GM23338 (cell line): ENCODE measurements at regions not wholly inside any gene's neighbourhood (a gene's known extent, or its start where the extent isn't known, plus 50 kb on each side); places are given as distances from the start of the nearest gene placed in this dataset.

Source experiments
- ATAC-seq: fragments of 200-7000 bp; cut with Tn5 transposase; 3 replicates; pipeline ENCODE4 v1.9.1; 2020
- DNase-seq: peaks from one replicate; pipeline ENCODE4 v3.0.0-alpha.2; 2015; ENCODE audit warnings: low spot score
- H2AFZ ChIP-seq: fragments of 200-600 bp; sonication (generic); 2 replicates; pipeline ENCODE4 v1.8.0; 2016; ENCODE audit warnings: antibody characterized with exemption, mild to moderate bottlenecking, moderate library complexity
- H3F3A ChIP-seq: fragments of 200-600 bp; sonication (generic); replicated peaks from 2 replicates; pipeline ENCODE4 v1.8.0; 2017; ENCODE audit warnings: antibody characterized with exemption, mixed run types, low read depth
- H3K27ac ChIP-seq: fragments of 200-600 bp; sonication (generic); 2 replicates; pipeline ENCODE4 v1.6.1; 2016; ENCODE audit warnings: low read depth
- H3K27me3 ChIP-seq: fragments of 200-600 bp; sonication (generic); 2 replicates; pipeline ENCODE4 v1.8.0; 2016; ENCODE audit warnings: mild to moderate bottlenecking, mixed run types, moderate library complexity; ENCODE audit not compliant: insufficient read depth
- H3K36me3 ChIP-seq: fragments of 200-600 bp; sonication (generic); 2 replicates; pipeline ENCODE4 v1.8.0; 2016; ENCODE audit warnings: mild to moderate bottlenecking; ENCODE audit not compliant: insufficient read depth
- H3K4me1 ChIP-seq: fragments of 200-600 bp; sonication (generic); 2 replicates; pipeline ENCODE4 v1.8.0; 2016; ENCODE audit warnings: mild to moderate bottlenecking, moderate library complexity; ENCODE audit not compliant: insufficient read depth
- H3K4me2 ChIP-seq: fragments of 200-600 bp; sonication (generic); 2 replicates; pipeline ENCODE4 v1.7.1; 2017; ENCODE audit warnings: mixed run types
- H3K4me3 ChIP-seq: fragments of 200-600 bp; sonication (generic); 2 replicates; pipeline ENCODE4 v1.6.1; 2016; ENCODE audit warnings: mixed run types
- H3K79me2 ChIP-seq: fragments of 200-600 bp; sonication (generic); replicated peaks from 2 replicates; pipeline ENCODE4 v1.8.0; 2017; ENCODE audit warnings: mild to moderate bottlenecking; ENCODE audit not compliant: insufficient read depth
- H3K9me2 ChIP-seq: fragments of 200-600 bp; sonication (generic); 2 replicates; pipeline ENCODE4 v1.8.0; 2017; ENCODE audit not compliant: insufficient read depth
- H4K20me1 ChIP-seq: fragments of 200-600 bp; sonication (generic); replicated peaks from 2 replicates; pipeline ENCODE4 v1.8.0; 2017; ENCODE audit warnings: mild to moderate bottlenecking; ENCODE audit not compliant: insufficient read depth
- H3K27ac Mint-ChIP-seq: 2 replicates; pipeline ENCODE4 v1.8.0; 2020; ENCODE audit warnings: inconsistent platforms, mild to moderate bottlenecking, moderate library complexity, mixed read lengths
- H3K27me3 Mint-ChIP-seq: 3 replicates; pipeline ENCODE4 v1.8.0; 2022; ENCODE audit warnings: low read depth, mild to moderate bottlenecking, moderate library complexity, mixed read lengths, inconsistent platforms; ENCODE audit not compliant: insufficient read depth, poor library complexity
- H3K36me3 Mint-ChIP-seq: 3 replicates; pipeline ENCODE4 v1.8.0; 2021; ENCODE audit warnings: low read depth, mild to moderate bottlenecking, inconsistent platforms, moderate library complexity, mixed read lengths
- H3K4me1 Mint-ChIP-seq: 3 replicates; pipeline ENCODE4 v1.8.0; 2020; ENCODE audit warnings: mild to moderate bottlenecking, inconsistent platforms, mixed read lengths
- H3K4me3 Mint-ChIP-seq: 3 replicates; pipeline ENCODE4 v1.8.0; 2021; ENCODE audit warnings: moderate library complexity, mild to moderate bottlenecking, inconsistent platforms, mixed read lengths
- H3K9me3 Mint-ChIP-seq: 3 replicates; pipeline ENCODE4 v1.8.0; 2020; ENCODE audit warnings: moderate library complexity, mild to moderate bottlenecking, inconsistent platforms, mixed read lengths
- CREB1 ChIP-seq: fragments of 250-450 bp; sonication (Bioruptor Pico); IDR thresholded peaks from 2 replicates; pipeline ENCODE4 v1.5.0; 2020; ENCODE audit warnings: low read depth, mild to moderate bottlenecking, moderate library complexity
- CTCF ChIP-seq, 2 experiments: fragments of 200-600 bp in 1 of 2; sonication (generic) in 1 of 2; conservative IDR thresholded peaks; 2 replicates each; pipeline versions ENCODE4 v1.5.1 to v1.6.1; 2016 to 2017; ENCODE audit warnings: antibody characterized with exemption in 2 of 2, low read depth in 2 of 2, mild to moderate bottlenecking in 2 of 2, moderate library complexity in 1 of 2
- ETS1 ChIP-seq: IDR thresholded peaks from 2 replicates; pipeline ENCODE4 v1.6.1; 2016; ENCODE audit warnings: antibody characterized with exemption
- EZH2 ChIP-seq: fragments of 200-600 bp; sonication (generic); IDR thresholded peaks from one replicate; pipeline ENCODE4 v1.8.0; 2017; ENCODE audit warnings: antibody characterized with exemption, mild to moderate bottlenecking, low read depth; ENCODE audit not compliant: unreplicated experiment
- JUNB ChIP-seq: IDR thresholded peaks from one replicate; pipeline ENCODE4 v1.6.1; 2016; ENCODE audit warnings: antibody characterized with exemption; ENCODE audit not compliant: unreplicated experiment
- NANOG ChIP-seq: IDR thresholded peaks from 2 replicates; pipeline ENCODE4 v1.6.1; 2016; ENCODE audit warnings: antibody characterized with exemption, borderline replicate concordance
- REST ChIP-seq: IDR thresholded peaks from one replicate; pipeline ENCODE4 v1.6.1; 2018; ENCODE audit warnings: antibody characterized with exemption; ENCODE audit not compliant: unreplicated experiment
- ZNF114 ChIP-seq: fragments of 250-450 bp; sonication (Bioruptor Pico); IDR thresholded peaks from 2 replicates; pipeline ENCODE4 v1.5.0; 2020; ENCODE audit warnings: mild to moderate bottlenecking, moderate library complexity

GRCh38 chr9:78928625-78929405, 631.9 kb downstream of the PSAT1 start (continued):
- TF ChIP-seq CTCF (conservative IDR thresholded peaks at IDR 0.05; ENCODE audit: low read depth in 2 of 2), result no peak
- no peak for TF ChIP-seq ZNF114 (CRISPR knock-in tag)
- TF ChIP-seq JUNB, result no peak
- no peak for TF ChIP-seq ETS1
- no peak for TF ChIP-seq CREB1

- Mint-ChIP-seq H3K36me3 (no peaks in the 10 kb centered on the region; the same call in 2 of the 3 replicates), H3K27me3 (no peaks in the 10 kb centered on the region), H3K9me3 (peaks cover 3% of the 10 kb centered on the region; the same call in 1 of the 3 replicates), H3K4me1 (no peaks in the 10 kb centered on the region), H3K27ac (no peak overlapping the region), H3K4me3 (no peak overlapping the region)
- Histone ChIP-seq H3K4me3 (no peak overlapping the region), H3K27ac (no peak overlapping the region), H2AFZ (no peak overlapping the region), H3K9me2 (peaks cover 7% of the 10 kb centered on the region), H4K20me1 (no peaks in the 10 kb centered on the region), H3K36me3 (no peaks in the 10 kb centered on the region), H3K79me2 (no peaks in the 10 kb centered on the region), H3F3A (no peaks in the 10 kb centered on the region), H3K4me1 (no peaks in the 10 kb centered on the region), H3K4me2 (no peak overlapping the region), H3K27me3 (no peaks in the 10 kb centered on the region)
- ATAC-seq, result no peak
- no peak for DNase-seq
- TF ChIP-seq CTCF (conservative IDR thresholded peaks at IDR 0.05; ENCODE audit: low read depth in 2 of 2) (no peak), NANOG (no peak), JUNB (no peak), EZH2 (no peak), ETS1 (no peak), REST (no peak)
These were observed 633.4 kb downstream of the PSAT1 start for GRCh38 chr9:78930281-78930680.
